Lower lobe of right lung (tissue), 2 donors: ENCODE measurements at regions not wholly inside any gene's neighbourhood (a gene's known extent, or its start where the extent isn't known, plus 50 kb on each side); places are given as distances from the start of the nearest gene placed in this dataset.

Source experiments
- ATAC-seq, 2 donors: fragments of 200-7000 bp; cut with Tn5 transposase; one replicate each; pipeline ENCODE4 v1.9.1; 2020 to 2022; ENCODE audit warnings: mild to moderate bottlenecking in 2 of 2, moderate library complexity in 2 of 2
- DNase-seq: peaks from one replicate; pipeline ENCODE4 v3.0.0-alpha.2; 2020
- H3K27ac ChIP-seq: fragments of 200-600 bp; one replicate; pipeline ENCODE4 v1.8.0; 2022
- H3K27me3 ChIP-seq: fragments of 200-600 bp; one replicate; pipeline ENCODE4 v1.8.0; 2022; ENCODE audit warnings: low read depth
- H3K36me3 ChIP-seq: fragments of 200-600 bp; one replicate; pipeline ENCODE4 v1.8.0; 2022; ENCODE audit warnings: mild to moderate bottlenecking
- H3K4me1 ChIP-seq: fragments of 200-600 bp; one replicate; pipeline ENCODE4 v1.8.0; 2022
- H3K4me3 ChIP-seq: fragments of 200-600 bp; one replicate; pipeline ENCODE4 v1.8.0; 2022; ENCODE audit warnings: mild to moderate bottlenecking
- H3K9me3 ChIP-seq: fragments of 200-600 bp; one replicate; pipeline ENCODE4 v1.8.0; 2022
- intact Hi-C: fragments of 100-400 bp; cut with DNase I; formaldehyde crosslinking; loops from one replicate; pipeline ENCODE4 v1.11.0; 2022
- TF ChIP-seq, protein P1 (sequence below): fragments of 200-600 bp; IDR thresholded peaks from one replicate; pipeline ENCODE4 v1.8.0; 2022; ENCODE audit warnings: antibody characterized with exemption, mild to moderate bottlenecking
- donor health status: DM: no; HTN: yes; CAD: no; lungs with severe emphysema.

DNA sequence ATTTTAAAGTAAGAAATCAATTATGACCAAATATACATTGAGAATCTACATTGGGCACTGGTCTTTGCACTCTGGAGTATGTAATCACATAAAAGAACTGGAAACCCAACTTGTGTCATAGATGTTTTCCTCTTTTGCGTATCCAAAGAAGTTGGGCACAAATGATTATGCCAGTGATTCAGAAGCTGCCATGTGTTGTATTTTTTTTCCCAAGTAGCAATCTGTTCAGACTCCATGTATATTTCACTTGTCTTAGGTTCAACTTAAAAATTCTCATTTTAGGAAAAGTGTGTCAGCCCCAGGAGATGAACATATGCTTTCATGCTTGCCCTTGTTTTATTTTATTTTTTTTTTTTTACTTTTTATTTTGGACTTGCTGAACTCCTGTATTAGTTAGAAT, 441.5 kb downstream of the PDZRN4 start:
- H3K4me3 ChIP-seq = no peak overlapping the region
- H3K27me3 ChIP-seq = no peaks in the 10 kb centered on the region
- H3K27ac ChIP-seq = no peak overlapping the region
- H3K4me1 ChIP-seq = no peaks in the 10 kb centered on the region
- ATAC-seq (no peak), DNase-seq (no peak)
- H3K36me3 ChIP-seq = no peaks in the 10 kb centered on the region
- H3K9me3 ChIP-seq = no peaks in the 10 kb centered on the region
- intact Hi-C loops = no loop called here
- TF ChIP-seq, protein P1, sequence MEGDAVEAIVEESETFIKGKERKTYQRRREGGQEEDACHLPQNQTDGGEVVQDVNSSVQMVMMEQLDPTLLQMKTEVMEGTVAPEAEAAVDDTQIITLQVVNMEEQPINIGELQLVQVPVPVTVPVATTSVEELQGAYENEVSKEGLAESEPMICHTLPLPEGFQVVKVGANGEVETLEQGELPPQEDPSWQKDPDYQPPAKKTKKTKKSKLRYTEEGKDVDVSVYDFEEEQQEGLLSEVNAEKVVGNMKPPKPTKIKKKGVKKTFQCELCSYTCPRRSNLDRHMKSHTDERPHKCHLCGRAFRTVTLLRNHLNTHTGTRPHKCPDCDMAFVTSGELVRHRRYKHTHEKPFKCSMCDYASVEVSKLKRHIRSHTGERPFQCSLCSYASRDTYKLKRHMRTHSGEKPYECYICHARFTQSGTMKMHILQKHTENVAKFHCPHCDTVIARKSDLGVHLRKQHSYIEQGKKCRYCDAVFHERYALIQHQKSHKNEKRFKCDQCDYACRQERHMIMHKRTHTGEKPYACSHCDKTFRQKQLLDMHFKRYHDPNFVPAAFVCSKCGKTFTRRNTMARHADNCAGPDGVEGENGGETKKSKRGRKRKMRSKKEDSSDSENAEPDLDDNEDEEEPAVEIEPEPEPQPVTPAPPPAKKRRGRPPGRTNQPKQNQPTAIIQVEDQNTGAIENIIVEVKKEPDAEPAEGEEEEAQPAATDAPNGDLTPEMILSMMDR = no peak

DNA sequence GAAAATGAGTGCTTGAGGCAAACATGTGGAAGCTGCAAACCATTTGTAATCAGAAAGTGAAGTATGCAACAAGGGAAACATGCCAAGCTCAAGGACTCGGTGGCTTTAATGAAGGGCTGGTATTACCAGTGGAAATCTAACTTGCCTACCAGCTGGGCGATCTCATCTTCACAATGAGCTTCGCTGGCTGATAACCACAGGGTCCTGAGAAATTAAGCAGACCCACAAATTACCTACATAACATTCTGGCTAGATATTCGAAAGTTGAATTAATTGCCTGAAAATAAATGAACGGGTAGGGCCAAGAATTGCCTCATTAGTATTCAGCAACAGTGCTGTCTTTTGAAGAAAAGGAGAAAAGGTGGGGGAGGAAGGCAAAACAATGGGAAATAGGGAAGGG, 439.4 kb downstream of the PDZRN4 start:
- H3K36me3 ChIP-seq = no peaks in the 10 kb centered on the region
- H3K9me3 ChIP-seq = no peaks in the 10 kb centered on the region
- no peak overlapping the region for H3K27ac ChIP-seq
- TF ChIP-seq, protein P1 = no peak
- H3K27me3 ChIP-seq = no peaks in the 10 kb centered on the region
- no peak overlapping the region for H3K4me3 ChIP-seq
- intact Hi-C loops = no loop called here
- ATAC-seq (no peak), DNase-seq (no peak)
- H3K4me1 ChIP-seq = no peaks in the 10 kb centered on the region

DNA sequence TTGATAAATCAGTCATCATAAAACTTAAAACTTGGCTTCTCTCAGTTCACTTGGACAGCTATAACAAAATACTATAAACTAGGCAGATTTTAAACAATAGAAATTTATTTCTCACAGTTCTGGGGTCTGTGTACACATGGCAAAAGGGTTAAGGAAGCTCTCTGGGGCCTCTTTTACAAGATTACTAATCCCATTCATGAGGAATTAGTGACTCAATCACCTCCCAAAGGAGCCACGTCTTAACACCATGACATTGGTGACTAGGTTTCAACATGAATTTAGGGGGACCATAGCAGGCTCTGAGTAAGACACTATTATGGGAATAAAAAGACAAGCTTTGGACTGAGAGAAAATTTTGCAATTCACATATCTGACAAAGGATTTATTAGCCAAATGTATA, 436.5 kb downstream of the PDZRN4 start:
- H3K27ac ChIP-seq = no peak overlapping the region
- intact Hi-C loops = no loop called here
- no peaks in the 10 kb centered on the region for H3K27me3 ChIP-seq
- H3K9me3 ChIP-seq = no peaks in the 10 kb centered on the region
- H3K4me3 ChIP-seq = no peak overlapping the region
- ATAC-seq (no peak), DNase-seq (no peak)
- H3K36me3 ChIP-seq = no peaks in the 10 kb centered on the region
- no peaks in the 10 kb centered on the region for H3K4me1 ChIP-seq
- TF ChIP-seq, protein P1 = no peak
